OCI-LY7 (cell line): ENCODE measurements at regions not wholly inside any gene's neighbourhood (a gene's known extent, or its start where the extent isn't known, plus 50 kb on each side); places are given as distances from the start of the nearest gene placed in this dataset.

ENCODE experiments used
- EZH2phosphoT487 ChIP-seq: fragments of 200-600 bp; sonication (generic); IDR thresholded peaks from 2 replicates; pipeline ENCODE4 v1.6.1; 2018; ENCODE audit warnings: low read depth, borderline replicate concordance, mild to moderate bottlenecking, mixed run types, antibody characterized with exemption, low read length, moderate library complexity, mixed read lengths
- TF ChIP-seq, protein P1 (sequence below): fragments of 200-600 bp; sonication (generic); conservative IDR thresholded peaks from 2 replicates; pipeline ENCODE4 v1.5.1; 2014; ENCODE audit warnings: mild to moderate bottlenecking, antibody characterized with exemption, low read length, moderate library complexity, mixed read lengths

DNA sequence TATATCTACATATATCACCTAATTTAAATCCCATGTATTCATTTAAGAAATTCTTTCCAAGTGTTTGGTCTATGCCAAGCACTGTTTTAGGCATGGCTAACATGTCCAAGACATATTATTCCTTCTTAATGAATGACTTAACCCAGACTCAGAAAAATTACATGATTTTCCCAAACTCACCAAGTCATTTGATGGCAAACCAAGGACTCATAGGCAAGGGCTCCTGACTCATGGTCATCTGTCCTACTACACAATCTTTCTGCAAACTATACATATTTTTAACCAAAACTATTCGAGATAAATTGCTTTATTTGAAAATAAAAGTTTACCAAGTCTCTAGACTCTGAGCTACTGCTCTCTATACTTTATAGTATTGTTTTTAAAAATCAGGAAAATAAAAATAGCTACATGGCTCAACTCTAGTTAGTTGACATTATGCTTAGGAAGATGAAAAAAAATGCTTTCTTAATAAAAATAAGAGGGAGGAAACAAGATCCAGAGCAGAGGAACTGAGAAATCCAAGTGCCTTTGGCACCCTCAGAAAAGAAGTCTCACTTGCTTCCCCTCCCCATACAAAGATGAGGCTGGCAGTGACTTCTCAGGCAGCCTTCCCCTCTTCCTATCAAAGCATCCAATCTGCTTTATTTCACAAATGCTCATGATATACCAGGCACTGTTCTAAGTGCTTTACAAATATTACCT lies 182.2 kb downstream of the RSL24D1 start:
- TF ChIP-seq EZH2phosphoT487: no peak
- TF ChIP-seq, protein P1, sequence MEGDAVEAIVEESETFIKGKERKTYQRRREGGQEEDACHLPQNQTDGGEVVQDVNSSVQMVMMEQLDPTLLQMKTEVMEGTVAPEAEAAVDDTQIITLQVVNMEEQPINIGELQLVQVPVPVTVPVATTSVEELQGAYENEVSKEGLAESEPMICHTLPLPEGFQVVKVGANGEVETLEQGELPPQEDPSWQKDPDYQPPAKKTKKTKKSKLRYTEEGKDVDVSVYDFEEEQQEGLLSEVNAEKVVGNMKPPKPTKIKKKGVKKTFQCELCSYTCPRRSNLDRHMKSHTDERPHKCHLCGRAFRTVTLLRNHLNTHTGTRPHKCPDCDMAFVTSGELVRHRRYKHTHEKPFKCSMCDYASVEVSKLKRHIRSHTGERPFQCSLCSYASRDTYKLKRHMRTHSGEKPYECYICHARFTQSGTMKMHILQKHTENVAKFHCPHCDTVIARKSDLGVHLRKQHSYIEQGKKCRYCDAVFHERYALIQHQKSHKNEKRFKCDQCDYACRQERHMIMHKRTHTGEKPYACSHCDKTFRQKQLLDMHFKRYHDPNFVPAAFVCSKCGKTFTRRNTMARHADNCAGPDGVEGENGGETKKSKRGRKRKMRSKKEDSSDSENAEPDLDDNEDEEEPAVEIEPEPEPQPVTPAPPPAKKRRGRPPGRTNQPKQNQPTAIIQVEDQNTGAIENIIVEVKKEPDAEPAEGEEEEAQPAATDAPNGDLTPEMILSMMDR: no peak
